ENCODE measurements at regions not wholly inside any gene's neighbourhood (a gene's known extent, or its start where the extent isn't known, plus 50 kb on each side); places are given as distances from the start of the nearest gene placed in this dataset.

- Mint-ChIP-seq H3K27ac (no peak overlapping the region), H3K4me3 (no peak overlapping the region), H3K4me1 (ENCODE audit: unreplicated experiment) (no peaks in the 10 kb centered on the region), H3K36me3 (no peaks in the 10 kb centered on the region), H3K27me3 (no peaks in the 10 kb centered on the region), H3K9me3 (no peaks in the 10 kb centered on the region)
- DNase-seq (ENCODE audit: extremely low spot score, unreplicated experiment): no peak
- TF ChIP-seq CTCF (conservative IDR thresholded peaks at IDR 0.05): no peak
These were observed 179.2 kb upstream of the TNFAIP3 start for GRCh38 chr6:137687818-137688217.

- no peaks in the 10 kb centered on the region for H3K4me1 Mint-ChIP-seq (ENCODE audit: unreplicated experiment)
- no peak for DNase-seq (ENCODE audit: extremely low spot score, unreplicated experiment)
- no peak for TF ChIP-seq CTCF (conservative IDR thresholded peaks at IDR 0.05)
- H3K27me3 Mint-ChIP-seq: no peaks in the 10 kb centered on the region
- no peak overlapping the region for H3K4me3 Mint-ChIP-seq
- H3K36me3 Mint-ChIP-seq: no peaks in the 10 kb centered on the region
- no peak overlapping the region for H3K27ac Mint-ChIP-seq
- no peaks in the 10 kb centered on the region for H3K9me3 Mint-ChIP-seq
These were observed 178.7 kb upstream of the TNFAIP3 start for GRCh38 chr6:137688230-137688971.

GRCh38 chr6:137689377-137689776, 177.7 kb upstream of the TNFAIP3 start:
- no peak for DNase-seq (ENCODE audit: extremely low spot score, unreplicated experiment)
- no peaks in the 10 kb centered on the region for H3K9me3 Mint-ChIP-seq
- H3K4me1 Mint-ChIP-seq (ENCODE audit: unreplicated experiment): peaks cover 3% of the 10 kb centered on the region
- no peaks in the 10 kb centered on the region for H3K27me3 Mint-ChIP-seq
- no peak overlapping the region for H3K27ac Mint-ChIP-seq
- TF ChIP-seq CTCF (conservative IDR thresholded peaks at IDR 0.05): no peak
- H3K36me3 Mint-ChIP-seq: no peaks in the 10 kb centered on the region
- H3K4me3 Mint-ChIP-seq: no peak overlapping the region

- Mint-ChIP-seq H3K27me3 (no peaks in the 10 kb centered on the region), H3K4me3 (no peak overlapping the region), H3K27ac (no peak overlapping the region), H3K36me3 (no peaks in the 10 kb centered on the region), H3K9me3 (no peaks in the 10 kb centered on the region), H3K4me1 (ENCODE audit: unreplicated experiment) (peaks cover 3% of the 10 kb centered on the region)
- no peak for TF ChIP-seq CTCF (conservative IDR thresholded peaks at IDR 0.05)
- no peak for DNase-seq (ENCODE audit: extremely low spot score, unreplicated experiment)
These were observed 177.0 kb upstream of the TNFAIP3 start for GRCh38 chr6:137690034-137690433.

- no peak for TF ChIP-seq CTCF (conservative IDR thresholded peaks at IDR 0.05)
- no peak overlapping the region for H3K4me3 Mint-ChIP-seq
- H3K9me3 Mint-ChIP-seq: no peaks in the 10 kb centered on the region
- no peak for DNase-seq (ENCODE audit: extremely low spot score, unreplicated experiment)
- H3K27ac Mint-ChIP-seq: no peak overlapping the region
- no peaks in the 10 kb centered on the region for H3K27me3 Mint-ChIP-seq
- H3K36me3 Mint-ChIP-seq: no peaks in the 10 kb centered on the region
- peaks cover 3% of the 10 kb centered on the region for H3K4me1 Mint-ChIP-seq (ENCODE audit: unreplicated experiment)
These were observed 176.3 kb upstream of the TNFAIP3 start for GRCh38 chr6:137690721-137691120.

Data from type B pancreatic cell (in vitro differentiated cells).